CD4-positive, alpha-beta T cell treated with Interleukin-12 subunit alpha and Interleukin-12 subunit beta, for 1 hour (primary cell): ENCODE measurements at regions not wholly inside any gene's neighbourhood (a gene's known extent, or its start where the extent isn't known, plus 50 kb on each side); places are given as distances from the start of the nearest gene placed in this dataset.
"Not testable (repeated sequence)": the region's sequence is repeated elsewhere in the genome, so short reads cannot be mapped to it uniquely, and the experiment has no call there.

Source experiments
- DNase-seq: peaks from one replicate; pipeline ENCODE4 v3.0.0-alpha.2; 2020

DNA sequence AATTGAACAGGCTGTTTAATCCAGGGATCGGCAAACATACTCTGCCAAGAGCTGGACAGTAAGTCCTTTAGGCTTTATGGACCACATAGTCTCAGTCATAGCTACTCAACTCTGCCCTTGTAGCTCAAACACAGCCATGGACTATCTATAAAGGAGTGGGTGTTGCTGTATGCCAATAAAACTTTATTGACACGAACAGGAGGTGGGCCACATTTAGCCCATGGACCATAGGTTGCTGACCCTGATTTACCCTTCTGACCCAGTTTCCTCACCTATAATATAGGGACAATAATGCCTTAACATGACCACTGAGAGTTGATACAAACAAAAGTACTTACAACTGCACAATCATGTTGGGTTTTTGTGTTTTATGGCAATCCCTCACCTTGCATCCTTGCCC, 257.0 kb upstream of the SDK2 start:
- no peak for DNase-seq

DNA sequence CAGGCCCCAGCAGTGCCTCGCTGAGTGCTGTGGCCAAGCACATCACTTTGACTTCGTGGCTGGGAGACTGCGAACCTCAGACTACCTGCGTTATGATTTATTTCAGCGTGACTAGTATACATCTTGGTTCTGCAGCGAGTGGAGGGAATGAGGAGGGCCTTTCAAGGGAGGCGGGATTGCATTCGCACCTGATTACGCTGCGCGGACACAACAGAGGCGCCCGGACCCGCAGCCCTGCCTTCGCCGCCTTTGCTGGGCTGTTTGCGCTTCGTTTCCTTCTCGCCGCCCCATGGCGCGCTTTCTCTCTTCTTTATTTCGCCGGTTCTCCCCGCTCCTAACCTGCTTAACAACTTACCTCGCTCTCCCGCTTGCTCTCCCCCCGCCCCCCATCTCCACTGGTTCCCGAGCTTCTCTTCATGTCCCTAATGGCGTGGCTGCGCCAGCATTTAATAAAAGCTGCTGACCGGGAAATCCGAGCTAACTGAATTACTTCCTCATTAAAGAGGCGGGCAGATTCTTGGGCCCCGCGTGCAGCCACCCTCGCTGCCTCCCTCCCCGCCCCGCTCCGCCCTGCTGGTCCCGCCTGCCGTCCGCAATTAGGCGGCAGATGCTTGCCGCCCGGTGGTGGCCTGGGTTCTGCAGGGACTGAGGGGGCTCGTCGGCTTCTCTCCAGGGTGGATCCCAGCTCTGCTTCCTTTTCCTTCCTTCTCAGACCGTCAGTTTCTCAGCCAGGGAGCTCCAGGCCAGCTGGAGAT, 257.6 kb upstream of the SDK2 start:
- peak; percentile 9 for DNase-seq

DNA sequence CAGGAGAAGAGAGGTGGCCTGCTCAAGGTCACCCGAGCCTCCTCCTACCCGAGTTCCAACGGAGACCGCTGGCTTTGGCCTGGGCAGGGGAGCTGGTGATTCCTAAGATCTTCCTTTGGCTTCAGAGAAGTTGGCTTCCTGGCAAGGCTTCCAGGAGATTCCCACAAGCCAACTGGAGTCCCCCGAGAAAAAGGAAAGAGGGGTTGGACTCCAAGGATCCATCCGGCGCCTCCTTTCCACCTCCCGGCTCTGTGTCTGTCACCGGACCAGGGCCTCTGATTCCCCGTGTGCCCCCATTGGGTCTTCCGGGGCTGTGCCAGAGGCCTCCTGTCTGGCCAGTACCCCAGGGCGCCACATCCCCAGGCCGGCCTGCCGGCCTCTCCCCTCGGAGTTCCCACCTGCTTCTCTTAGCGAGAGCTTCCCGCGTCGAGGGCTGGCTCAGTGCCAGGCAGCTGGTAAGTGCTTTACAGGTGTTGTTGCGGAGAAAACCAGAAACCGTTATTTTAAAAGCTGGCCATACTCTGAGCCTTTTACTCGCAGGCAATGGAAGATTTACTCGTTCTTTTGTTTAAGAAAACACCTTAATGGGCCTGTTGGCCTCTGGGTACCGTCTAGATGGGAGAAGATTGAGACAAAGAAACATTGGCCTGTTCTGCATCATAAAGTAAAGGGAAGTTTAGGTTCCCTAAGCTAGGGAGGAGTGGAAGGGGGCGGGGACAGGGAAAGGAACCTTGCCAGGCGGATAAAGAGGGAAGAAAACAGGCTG, 258.4 kb upstream of the SDK2 start:
- DNase-seq = no peak

DNA sequence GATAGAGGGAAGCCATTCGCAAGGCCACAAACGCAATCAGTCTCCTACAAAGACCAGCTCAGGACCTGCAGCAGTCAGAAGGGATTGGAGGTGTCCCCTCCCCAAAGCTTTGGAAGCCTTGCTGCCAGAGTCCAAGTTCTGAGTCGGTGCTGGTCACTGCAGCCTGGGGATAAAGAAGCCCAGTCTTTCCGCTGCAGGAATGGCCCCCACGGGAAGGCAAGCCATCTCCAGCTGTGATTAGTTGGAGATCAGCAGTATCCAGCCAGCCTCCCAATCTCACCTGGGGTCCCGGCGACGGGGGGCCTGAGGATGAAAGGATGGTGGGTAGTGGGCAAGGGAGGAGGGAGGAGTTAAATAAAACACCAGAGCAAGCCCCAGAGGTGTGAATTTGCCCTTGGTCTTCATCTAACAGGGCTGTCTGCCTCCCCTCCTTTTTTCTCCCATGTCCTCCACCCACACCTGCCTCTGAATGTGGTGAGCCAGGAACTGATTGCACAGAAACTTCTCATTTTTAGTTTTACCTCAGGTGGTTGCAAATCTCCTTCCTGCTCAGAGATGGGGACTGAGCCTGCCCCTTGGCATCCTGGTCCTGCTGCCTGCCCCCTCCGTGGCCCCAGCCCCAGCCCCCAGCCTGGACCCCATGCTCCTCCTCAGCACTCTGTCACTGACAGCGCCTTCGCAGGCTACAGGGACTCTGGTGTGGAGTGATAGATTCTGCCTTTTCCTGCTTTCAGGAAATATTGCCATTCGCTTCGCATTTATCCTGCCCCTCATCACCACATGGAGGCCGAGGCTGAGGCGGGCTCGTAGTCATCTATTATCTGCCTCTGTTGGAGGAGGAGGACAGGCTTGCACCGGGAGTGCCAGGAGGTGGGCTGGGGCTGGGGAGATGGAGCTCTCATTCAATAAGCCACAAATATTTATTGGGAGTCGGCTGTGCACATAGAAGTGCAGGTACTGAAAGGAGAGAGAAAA, 262.9 kb upstream of the SDK2 start:
- no peak for DNase-seq

DNA sequence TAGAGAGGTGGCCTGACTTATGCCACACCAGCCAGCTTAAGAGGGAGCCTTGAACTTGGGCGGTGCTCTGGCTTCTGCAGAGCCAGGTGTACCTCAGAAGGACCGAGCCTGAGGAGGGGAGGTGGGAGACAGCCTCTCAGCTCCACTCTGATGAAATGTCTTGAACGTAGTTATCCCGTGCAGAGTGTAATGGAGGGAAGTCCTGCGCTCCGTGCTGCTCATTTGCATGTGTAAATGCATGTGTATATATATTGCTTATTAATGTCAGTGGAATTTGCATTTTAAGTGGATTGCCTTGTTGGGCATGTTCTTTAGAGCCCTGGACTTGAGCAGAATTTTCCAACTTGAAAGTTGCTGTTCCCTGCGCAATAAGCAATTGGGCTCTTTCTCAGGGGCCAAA, 264.9 kb upstream of the SDK2 start:
- no peak for DNase-seq

DNA sequence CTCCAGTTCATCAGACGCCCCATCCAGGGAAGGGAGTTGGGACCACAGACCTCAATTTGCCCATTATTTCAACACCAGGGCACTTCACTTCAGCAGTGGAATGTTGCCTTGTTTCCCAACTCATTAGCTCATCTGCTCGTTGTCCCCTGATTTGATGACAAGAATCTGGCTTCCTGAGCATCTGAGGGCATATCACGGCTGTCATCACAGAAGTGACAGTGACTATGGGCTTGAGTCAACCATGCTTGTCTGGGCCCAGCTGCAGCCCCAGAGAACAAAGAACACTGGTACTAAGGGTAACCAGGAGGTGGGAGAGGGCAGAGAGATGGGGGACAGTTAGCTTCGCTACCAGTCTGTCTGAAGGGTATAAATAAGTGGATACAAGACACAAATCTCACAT, 266.0 kb upstream of the SDK2 start:
- DNase-seq = no peak

DNA sequence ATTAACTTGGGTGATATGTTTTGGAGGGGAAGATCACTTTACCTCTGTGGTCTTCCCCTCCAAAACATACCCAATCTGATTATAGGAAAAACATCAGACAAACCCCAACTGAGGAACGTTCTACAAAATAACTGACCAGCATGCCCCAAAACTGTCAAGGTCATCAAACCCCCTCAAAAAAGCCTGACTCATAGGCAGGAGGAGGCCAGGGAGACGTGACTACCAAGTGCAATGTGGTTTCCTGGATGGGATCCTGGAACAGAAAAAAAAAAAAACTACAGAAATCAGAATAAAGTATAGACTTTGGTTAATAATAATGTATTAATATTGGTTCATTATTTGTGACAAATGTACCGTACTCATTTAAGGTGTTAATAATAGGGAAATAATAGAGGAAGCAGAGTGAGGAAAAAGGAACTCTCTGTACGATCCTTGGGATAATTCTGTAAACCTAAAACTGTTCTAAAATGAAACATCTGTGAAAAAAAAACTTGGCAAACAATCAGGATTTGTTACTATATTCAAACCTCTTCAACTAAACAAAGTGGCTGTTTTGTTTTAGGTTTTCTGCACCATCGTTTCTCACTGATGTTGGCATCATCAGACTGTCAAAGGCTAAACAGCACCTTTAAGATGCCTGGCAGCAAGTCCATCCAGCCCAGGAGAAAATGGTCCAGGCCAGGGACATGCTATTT, 266.7 kb upstream of the SDK2 start:
- no peak for DNase-seq

DNA sequence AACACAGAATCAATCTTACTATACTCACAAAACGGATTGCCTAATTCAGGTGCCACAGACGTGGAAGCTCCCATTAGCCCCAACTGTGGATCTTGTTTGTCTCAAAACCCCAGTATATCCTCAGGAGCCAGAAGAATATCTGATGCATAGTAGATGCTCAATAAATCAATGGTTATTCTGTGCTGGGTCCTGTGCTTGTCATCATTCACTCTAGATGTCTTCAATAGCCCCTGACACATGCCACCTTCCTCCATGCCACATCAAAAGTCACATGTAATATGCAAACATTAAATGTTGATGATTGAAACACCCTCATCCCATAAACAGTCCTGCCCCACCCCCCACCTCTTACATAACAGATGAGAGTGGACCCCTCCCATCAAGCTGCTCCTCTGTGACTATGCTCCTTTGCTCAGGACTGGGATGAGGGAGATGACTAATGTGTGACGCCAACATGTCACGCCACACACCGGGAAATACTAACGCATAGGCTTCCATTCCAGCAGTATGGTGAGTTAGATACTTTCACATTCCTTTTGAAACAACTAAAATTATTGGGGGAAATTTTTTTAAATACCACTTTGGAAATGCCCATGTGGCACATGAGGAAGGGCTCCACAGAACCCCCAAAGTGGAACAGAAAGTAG, 267.6 kb upstream of the SDK2 start:
- no peak for DNase-seq

DNA sequence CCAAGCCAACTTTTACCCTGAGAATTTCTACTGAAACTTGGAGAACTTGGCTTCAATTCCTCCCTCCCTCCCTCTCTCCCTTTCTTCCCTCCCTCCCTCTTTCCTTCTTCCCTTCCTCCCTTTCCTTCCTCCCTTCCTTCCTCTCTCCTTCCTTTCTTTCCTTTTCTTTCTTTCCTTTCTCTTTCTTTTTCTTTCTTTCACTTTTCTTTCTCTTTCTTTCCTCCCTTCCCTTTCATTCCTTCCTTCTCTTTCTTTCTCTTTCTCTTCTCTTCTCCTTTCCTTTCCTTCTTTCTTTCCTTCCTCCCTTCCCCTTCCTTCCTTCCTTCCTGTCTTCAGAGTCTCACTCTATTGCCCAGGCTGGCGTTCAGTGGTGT, 268.1 kb upstream of the SDK2 start:
- DNase-seq = no peak

DNA sequence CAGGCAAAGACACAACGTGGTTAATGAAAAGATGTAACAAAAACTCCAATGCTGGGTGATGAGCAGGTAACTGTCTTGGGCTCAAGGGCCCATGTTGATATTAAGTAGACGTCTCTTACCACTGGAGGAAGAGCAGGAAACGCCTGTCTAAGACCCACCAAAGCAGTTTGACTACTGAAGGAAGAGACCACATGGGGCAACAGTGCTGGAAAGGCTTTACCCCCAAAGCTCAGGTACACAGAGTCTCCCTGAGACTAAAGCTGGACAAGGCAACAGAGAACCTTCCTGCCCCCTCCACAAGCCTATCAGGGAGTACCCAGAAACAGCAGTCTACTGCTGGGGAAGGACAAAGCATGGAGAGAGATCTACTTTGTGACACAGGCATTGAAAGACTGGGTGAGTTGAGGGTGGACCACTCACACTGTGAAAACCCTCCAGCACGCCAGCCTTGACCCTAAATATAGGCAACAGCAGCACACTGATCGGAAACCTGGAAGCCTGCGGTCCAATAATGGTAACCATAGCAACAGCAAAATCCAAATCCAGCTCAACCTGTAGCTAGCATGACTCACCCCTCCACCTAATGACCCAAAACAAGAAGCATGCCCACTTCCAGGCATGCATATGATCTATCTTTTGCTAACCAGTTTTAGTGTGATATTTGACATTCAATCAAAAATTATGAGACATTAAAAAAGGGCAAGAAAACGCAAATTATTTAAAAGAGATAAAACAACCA, 270.5 kb upstream of the SDK2 start:
- no peak for DNase-seq

DNA sequence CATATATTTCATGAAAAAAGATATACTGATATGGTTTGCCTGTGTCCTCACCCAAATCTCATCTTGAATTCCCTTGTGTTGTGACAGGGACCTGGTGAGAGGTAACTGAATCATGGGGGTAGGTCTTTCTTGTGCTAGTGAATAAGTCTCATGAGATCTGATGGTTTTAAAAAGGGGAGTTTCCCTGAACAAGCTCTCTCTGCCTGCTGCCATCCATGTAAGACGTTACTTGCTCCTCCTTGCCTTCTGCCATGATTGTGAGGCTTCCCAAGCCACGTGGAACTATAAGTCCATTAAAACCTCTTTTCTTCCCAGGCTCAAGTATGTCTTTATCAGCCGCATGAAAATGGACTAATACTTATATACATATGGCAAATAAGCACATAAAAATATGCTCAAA, 274.8 kb upstream of the SDK2 start:
- not testable (repeated sequence) for DNase-seq

DNA sequence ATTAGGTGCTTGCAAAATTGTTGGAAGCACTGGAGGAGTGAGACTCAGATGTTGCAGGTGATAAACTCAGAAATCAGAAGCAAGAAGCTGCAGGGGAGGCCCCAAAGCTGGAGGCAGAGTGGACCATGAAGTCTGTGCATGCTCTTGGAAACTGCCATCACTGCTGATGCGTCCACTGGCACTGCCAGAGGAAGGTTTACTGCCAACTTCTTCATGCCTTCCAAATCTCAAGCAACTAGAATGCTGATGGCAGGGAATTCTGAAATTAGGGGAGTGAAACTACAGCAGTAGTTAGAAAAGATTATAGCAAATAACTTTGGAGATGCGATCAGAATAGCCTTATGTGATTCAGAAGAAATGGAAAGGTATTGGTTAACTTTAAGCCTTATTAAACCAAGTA, 277.1 kb upstream of the SDK2 start:
- no peak for DNase-seq

DNA sequence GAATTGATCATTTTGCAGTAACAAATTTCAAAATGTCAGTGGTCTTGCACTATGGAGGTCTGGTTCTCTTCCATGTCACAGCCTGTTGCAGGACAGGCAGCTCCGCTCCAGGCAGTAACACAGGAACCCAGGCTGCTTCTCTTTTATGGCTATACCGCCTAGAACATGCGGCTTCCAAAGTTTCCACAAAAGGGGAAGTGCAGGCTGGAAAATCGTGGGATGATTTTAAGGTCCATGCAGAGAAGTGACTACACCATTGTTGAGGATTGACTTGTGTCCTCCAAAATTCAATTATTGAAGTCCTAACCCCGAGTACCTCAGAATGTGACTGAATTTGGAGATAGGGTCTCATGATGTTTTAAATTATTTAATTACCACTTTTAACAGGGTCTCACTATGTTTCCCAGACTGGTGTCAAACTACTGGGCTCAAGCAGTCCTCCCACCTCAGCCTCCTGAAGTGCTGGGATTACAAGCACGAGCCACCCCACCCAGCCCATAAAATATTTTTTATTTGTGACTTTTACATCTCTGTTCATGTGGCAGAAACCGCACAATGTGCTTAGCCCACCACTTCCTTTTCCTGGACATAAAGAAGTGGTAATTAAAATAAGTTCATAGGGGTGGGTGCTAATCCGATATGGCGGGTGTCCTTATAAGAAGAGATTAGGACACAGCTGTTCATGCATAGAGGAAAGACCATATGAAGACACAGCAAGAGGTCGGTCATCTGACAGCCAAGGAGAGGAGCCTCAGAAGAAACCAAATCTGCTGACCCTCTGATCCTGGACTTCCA, 279.2 kb upstream of the RPL38 start:
- DNase-seq = no peak

DNA sequence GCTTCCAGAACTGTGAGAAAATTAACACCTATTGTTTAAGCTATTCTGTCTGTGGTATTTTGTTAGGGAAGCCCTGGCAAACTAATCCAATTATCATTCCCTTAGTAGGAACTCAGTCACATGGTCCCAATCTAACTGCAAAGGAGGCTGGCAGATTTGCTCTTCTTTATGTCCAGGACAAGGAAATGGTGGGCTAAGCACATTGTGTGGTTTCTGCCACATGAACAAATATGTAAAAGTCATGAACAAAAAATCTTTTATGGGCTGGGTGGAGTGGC, 278.6 kb upstream of the RPL38 start:
- no peak for DNase-seq

DNA sequence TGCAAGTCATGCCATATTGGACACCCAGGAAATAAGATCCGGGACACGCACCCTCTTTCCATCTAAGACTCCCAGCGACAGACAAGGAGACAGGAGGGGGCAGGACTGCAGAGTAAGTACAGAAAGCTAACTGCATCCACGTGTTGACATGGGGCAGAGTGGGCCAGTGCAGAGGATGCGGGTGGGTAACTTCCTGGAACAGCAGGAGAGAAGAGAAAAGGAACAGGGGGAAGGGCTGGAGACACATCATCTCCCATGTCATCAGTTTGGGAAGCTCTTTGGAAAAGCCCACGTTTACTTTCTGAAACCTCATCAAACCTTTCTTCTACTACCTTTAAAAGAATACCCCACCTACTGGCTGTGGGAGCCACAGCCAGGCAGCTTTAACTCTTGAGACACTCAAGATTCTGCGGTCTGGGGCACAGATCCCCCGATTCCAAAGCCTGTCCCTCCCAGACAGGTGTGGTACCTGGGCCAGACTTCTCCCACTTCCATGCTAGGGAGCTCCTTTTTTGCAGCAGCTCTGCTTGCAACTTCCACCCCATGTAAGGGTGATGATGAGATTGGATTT, 273.5 kb upstream of the RPL38 start:
- DNase-seq = no peak

DNA sequence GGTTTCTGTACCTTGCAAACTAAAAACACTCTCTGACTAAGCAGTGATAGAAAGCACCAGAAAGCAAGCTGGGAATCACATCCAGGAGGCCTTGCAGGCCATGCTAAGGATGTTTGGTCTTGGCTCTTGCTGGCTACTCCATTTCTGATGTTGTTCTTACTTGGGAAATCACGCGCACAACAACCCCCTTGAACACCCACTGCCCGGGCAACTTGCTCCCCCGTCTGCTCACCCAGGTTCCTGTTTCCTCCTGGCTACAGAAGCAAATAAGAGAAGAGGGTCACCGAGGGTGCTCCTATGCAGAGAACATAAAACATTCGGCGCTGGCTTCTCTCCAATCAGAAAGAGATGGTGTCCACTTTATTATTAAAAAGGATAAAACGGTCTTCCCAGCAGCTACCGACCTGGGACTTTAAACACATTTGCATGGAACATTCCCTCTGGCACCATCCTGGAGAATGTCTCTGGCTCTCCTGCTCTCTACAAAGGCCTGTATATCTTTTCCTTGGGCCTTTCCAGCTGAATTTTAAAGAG, 271.2 kb upstream of the RPL38 start:
- DNase-seq = no peak

DNA sequence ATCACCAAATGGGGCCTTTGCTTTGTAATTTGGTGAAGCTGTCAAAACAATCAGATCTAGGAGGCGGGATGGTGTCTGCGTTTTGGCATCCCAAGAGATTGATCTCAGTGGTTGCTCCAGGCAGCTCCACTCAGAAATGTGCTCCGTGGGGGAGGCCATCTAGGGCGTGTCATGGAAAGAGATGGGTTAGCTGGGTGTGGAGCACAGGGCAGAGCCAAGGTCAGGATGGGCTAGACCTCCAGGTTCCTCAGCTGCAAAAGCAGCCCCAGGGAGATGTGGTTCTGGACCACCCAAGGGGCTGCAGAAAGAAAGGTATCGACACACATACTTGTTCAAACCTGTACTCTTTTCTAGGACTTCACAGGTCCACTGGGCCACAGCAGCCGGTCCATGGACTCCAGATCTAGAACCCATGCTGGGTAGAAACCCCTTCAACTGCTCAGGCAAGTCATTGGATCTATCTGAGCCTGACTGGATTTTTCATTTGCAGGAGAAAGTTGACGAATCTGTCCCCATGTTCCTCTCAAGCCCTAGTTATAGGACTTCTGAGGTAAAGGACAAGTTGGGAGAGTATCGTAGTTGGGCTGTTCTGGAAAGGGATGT, 270.2 kb upstream of the RPL38 start:
- DNase-seq = no peak

DNA sequence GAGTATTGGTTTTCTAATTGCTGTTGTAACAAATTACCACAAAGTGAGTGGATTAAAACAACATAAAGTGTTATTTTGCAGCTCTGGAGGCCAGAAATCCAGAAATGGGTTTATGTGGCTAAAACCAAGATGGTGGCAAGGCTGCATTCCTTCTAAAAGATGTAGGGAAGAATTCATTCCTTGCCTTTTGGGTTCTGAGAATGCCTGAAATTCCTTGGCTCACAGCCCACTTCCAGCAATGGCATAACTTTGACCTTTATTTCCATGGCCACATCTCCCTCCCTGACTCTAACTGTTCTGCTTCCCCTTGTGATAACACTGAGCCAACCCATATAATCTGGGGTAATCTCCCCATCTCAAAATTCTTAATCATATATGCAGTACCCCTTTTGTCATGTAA, 269.6 kb upstream of the RPL38 start:
- no peak for DNase-seq

DNA sequence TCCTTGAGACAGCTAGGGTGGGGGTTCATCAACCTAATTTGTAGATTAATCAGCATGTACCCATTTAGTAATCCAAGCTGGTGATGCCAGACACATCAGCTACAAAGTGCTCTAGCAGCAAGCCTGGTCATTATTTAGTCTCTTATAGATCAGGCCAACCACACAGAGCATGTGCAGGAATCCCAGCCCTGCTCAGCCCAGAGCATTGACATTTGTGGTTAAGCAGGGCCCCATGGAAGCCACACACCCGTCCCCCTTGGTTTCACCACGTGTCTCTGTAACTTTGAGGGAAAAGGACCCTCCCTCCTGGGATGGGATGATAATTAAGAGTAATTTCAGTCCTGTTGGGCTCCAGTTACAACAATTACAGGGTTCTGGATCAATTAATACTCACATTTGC, 268.8 kb upstream of the RPL38 start:
- no peak for DNase-seq
